HT1080 (cell line): ENCODE measurements at regions not wholly inside any gene's neighbourhood (a gene's known extent, or its start where the extent isn't known, plus 50 kb on each side); places are given as distances from the start of the nearest gene placed in this dataset. TPM values are rescaled to one million over a fixed set of nuclear protein-coding genes. Genes with fewer than 3 reads are reported as not detected.
"Not testable (repeated sequence)": the region's sequence is repeated elsewhere in the genome, so short reads cannot be mapped to it uniquely, and the experiment has no call there.

Experiments
- DNase-seq: peaks from one replicate; pipeline ENCODE4 v3.0.0-alpha.2; 2015; ENCODE audit warnings: low read depth
- small RNA-seq: library from RNA; depleted of rRNA; stranded (forward); fragments of <200 nt; gene quantifications from one replicate; pipeline ENCODE3, GENCODE V24; 2014

GRCh38 chr2:154582694-154583093 lies 115.8 kb upstream of the KCNJ3 start:
- DNase-seq = not testable (repeated sequence)

- not testable (repeated sequence) for DNase-seq
Observed at GRCh38 chr2:154583274-154583673, 115.2 kb upstream of the KCNJ3 start.

GRCh38 chr2:154587739-154588138 lies 110.8 kb upstream of the KCNJ3 start:
- no peak for DNase-seq

GRCh38 chr2:154588838-154589237 lies 109.7 kb upstream of the KCNJ3 start:
- DNase-seq = no peak

GRCh38 chr2:154589514-154589913 lies 109.0 kb upstream of the KCNJ3 start:
- no peak for DNase-seq

- no peak for DNase-seq
Observed at GRCh38 chr2:154591294-154591820, 107.1 kb upstream of the KCNJ3 start.

- no peak for DNase-seq
Observed at GRCh38 chr2:154599189-154599588, 99.3 kb upstream of the KCNJ3 start.

- DNase-seq = no peak
Observed at GRCh38 chr2:154600927-154601494, 97.5 kb upstream of the KCNJ3 start.

GRCh38 chr2:154603682-154604081 lies 94.8 kb upstream of the KCNJ3 start:
- no peak for DNase-seq

- no peak for DNase-seq
Observed at GRCh38 chr2:154608438-154608837, 90.1 kb upstream of the KCNJ3 start.

- DNase-seq = no peak
Observed at GRCh38 chr2:154614906-154615305, 83.6 kb upstream of the KCNJ3 start.

- DNase-seq = no peak
Observed at GRCh38 chr2:154616659-154617058, 81.8 kb upstream of the KCNJ3 start.

GRCh38 chr2:154620471-154620870 lies 78.0 kb upstream of the KCNJ3 start:
- no peak for DNase-seq

- peak; percentile 68 for DNase-seq
Observed at GRCh38 chr2:154623819-154624218, 74.7 kb upstream of the KCNJ3 start.

- no peak for DNase-seq
Observed at GRCh38 chr2:154637456-154637855, 61.0 kb upstream of the KCNJ3 start.

- no peak for DNase-seq
Observed at GRCh38 chr2:154638783-154639182, 59.7 kb upstream of the KCNJ3 start.

GRCh38 chr2:154640000-154640399 lies 58.5 kb upstream of the KCNJ3 start:
- no peak for DNase-seq

Small RNA genes in the stretch of these regions (small RNA-seq; reads per million reads assigned to genes)
- gene RNA5SP107 = not detected
